Posterior cingulate gyrus (tissue), 11 donors: ENCODE measurements at regions not wholly inside any gene's neighbourhood (a gene's known extent, or its start where the extent isn't known, plus 50 kb on each side); places are given as distances from the start of the nearest gene placed in this dataset.
A peak's percentile ranks its signal among the peaks of the same experiment; 100 is the strongest.

Experiments used
- DNase-seq, 10 donors: peaks; one replicate each; pipeline versions ENCODE4 v3.0.0 to v3.0.0-alpha.2; 2020 to 2021; ENCODE audit warnings: mixed read lengths in 3 of 10
- intact Hi-C: fragments of 100-400 bp; cut with DNase I; formaldehyde crosslinking; loops from one replicate; pipeline ENCODE4 v1.15.1; 2023

DNA sequence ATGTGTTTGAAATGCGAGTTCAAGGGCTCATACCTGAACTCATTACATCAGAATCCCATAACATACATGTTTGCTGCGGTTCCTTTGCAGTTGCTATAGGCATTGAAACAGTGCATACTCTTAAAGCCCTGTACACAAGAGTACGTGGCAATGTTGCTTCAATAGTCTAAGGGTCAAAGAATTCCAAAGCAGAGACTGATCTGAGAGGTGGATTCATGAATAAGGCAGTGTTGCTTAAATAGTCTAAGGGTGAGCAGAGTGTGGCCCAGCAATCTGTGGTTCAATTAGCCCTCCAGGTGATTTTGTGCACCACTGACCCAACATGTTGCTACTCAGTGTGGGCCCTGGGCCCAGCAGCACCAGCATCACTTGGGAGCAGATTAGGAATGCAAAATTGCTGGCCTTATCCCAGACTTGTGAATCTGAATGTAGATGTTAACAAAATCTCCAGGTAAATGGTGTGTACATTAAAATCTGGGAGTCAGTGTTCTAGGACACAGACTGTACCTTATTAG lies 314.7 kb upstream of the UMPS start:
- intact Hi-C loops: no loop called here
- DNase-seq: no peak

DNA sequence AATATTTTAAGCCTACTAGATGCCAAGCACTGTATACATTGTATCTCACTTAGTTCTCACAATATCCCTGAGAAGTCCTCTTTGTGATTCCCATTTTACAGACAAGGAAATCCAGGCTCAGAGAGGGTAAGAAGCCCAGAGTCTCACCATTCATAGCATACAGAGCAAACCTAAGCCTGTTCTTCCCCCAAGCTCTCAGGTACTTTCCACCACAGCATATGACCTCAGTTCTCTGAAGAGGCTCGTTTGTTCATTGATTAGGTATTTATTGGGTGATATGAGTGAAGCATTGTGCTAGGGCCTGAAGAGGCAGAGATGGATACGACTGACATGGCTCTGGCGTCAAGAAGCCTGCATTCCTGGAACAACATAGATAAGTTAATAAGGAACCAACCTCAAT lies 310.9 kb upstream of the UMPS start:
- no peak for DNase-seq
- intact Hi-C loops: no loop called here

DNA sequence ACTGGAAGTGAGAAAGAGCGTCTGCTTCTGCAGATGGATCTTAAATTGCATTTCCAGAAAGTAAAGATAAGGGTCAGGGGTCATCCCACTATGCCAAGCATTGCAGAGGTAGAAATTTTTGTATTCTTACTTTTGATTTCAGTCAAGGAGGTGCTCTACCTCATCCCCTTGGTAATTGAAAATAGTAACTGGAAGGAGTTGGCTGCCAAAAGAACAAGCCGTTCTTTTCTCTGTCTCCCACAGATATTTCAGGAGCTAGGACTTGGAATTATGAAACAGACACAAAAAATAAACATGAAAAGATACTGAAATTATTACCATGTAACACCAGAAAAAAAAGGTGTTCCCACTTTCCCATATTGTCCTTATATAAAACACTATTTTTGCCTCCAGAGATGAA lies 309.9 kb upstream of the UMPS start:
- DNase-seq: no peak

DNA sequence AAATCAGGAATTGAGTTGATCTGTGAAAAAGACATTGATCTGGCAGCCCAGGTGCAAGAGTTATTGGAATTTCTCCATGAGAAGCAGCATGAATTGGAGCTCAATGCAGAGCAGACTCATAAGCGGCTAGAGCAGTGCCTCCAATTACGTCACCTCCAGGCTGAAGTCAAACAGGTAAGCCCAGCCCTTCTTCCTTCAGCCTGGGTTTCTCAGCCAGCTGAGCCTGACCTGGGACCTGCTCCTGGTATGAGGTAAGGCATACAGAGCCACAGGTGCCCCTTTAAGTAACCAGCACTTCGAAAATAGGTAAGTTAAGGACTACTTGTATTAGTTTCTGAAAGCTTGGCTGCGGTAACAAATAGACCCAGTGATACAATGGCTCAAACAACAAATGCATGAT lies 307.4 kb upstream of the UMPS start:
- intact Hi-C loops: no loop called here
- DNase-seq: no peak

More for the DNA sequence above, 309.9 kb upstream of the UMPS start:
- intact Hi-C loops: no loop called here

DNA sequence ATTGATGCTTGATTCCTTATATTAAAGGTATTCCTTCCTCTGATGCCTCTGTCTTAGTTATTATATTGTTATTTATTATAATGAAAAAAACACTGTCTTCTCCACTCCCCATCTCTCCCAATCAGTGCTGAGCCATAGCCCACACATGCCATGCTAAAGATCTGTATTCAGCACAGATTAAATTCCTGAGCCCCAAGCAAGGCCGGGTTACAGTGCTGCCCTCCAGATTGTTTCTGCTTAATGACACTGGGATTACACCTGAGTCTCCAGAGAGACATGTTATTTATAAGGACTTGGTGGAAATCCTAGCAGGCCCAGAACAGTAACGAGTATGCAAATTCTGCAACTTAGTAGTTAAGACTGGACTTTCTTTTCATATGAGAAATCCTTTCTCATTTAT lies 305.9 kb upstream of the UMPS start:
- DNase-seq: no peak
- intact Hi-C loops: no loop called here

DNA sequence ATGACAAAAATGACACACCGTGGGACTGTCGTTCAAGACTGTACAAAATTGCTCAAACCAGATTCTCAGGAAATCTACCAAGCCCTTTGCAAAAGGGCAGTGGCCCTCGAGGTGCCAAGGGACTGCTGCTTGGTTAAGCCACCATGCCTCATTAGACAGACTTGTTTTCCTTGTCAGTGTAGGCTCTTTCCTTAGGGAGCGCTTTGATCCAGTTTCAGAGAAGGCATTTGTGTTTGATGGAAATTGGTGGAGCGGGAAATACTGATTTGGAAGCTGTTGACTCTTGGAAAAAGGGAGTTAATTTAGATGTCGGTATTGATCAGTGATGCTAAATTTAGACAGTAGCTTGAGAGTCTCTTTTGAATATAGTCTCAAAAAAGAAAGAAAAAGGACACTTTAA lies 304.3 kb upstream of the UMPS start:
- intact Hi-C loops: no loop called here
- no peak for DNase-seq

DNA sequence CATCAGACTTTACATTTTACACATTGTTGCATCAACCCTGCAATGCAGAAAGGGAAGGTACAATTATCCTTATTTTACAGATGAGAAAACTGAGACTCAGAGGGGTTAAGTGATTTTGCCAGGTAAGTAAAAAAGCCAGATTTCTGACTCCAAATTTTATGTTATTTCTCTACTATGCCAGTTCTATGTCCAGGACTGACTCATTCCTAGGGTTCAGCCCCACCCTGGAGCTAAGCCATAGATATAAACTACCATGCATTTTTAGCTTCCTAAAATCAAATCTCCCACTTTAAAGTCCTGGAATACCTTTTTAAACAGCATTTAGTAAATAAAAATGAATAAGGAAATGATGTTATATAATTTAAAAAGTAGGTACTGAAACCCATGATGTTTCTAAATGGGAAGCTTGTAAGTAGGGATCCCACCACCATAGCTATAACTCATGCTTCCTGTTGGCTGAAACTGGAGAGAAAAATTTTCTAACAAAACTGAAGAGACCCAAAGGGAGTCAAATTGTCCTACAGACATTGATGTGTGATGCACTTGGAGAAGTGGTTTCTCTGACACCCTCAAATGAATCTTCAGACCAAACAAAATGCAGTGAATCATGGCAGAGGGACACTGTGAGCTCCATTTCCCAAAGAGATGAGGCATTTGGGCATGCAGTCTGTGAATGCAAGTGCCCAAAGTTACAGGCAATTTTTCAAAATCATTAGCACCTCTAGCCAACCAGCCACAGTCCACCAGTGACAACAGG lies 301.7 kb upstream of the UMPS start:
- intact Hi-C loops: no loop called here
- DNase-seq: no peak

DNA sequence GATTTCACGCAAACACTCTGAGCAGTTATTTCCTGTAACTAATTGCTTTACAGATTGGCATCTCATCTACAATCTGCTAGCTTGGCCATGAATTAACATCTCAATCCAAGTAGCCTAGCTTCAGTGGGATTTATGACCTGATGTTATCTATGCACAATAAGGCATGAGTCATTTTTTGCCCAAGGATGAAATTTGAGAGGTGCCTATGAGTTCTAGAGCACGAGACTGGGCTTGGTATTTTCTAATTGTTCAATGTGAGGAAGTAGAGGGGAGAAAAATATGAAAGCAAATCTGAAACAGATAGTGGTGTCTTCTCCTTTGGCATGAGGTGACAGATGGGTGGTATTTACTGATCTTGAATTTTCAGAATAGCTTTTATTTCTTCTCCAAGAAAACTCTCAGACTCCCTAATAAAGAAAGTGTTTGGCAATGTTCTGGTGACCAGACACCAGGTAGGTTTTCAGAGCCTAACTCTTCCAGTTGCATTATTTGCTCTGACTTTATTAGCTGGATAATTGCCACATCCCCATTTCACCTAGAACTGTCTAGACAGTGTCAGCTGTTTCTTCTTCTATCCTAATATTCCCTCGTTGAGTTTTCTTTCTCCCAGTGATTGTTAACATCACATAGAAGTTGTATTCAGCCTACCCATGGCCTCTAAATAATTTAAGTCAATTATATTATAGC lies 301.0 kb upstream of the UMPS start:
- no peak for DNase-seq
- intact Hi-C loops: no loop called here

DNA sequence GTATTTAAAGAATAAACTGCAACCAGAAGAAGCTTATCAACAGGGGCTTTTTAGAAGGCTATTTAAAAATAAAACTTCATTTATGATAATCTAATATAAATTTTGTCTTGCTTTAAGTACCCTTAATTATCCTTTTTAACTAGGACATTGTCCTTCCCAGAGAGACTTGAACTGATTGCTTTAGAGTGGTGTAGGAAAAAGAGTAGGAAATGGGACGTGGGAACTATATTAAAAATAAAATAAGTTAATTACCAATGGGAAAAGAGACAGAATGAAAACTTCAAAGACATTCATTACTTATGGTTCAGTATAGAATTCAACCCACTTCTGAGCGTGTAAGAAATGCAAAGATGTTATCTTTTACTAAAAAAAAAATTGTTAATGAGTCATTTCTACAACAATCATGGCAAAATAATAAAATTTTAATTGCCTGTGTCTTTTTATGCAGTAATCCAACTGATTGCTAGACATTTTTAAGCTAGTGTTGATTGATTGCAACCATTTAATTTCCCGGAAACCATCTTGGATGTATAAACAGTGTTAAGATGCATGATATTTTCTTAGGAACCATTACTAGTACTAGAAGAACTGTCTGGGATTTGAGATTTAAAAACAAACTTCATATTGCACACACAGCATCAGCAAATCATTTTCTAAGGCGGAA lies 298.8 kb upstream of the UMPS start:
- intact Hi-C loops: no loop called here

DNA sequence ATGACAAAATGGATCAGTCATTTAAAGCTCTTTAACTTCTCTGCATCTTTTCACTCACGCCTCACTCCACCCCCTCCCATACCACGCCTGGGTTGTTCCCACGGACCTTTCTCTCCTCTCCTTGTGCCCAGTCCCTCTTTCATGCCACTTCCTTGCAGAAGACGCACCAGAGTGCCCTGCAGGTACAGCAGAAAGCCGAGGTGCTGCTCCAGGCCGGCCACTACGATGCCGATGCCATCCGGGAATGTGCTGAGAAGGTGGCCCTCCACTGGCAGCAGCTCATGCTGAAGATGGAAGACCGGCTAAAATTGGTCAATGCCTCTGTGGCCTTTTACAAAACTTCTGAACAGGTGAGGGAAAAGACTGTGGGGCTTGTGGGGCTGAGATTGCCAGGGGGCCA lies 296.1 kb upstream of the UMPS start:
- intact Hi-C loops: no loop called here
- DNase-seq: peak in 1 of 10 donors; percentile 79

More for the DNA sequence above, 298.8 kb upstream of the UMPS start:
- DNase-seq: no peak

DNA sequence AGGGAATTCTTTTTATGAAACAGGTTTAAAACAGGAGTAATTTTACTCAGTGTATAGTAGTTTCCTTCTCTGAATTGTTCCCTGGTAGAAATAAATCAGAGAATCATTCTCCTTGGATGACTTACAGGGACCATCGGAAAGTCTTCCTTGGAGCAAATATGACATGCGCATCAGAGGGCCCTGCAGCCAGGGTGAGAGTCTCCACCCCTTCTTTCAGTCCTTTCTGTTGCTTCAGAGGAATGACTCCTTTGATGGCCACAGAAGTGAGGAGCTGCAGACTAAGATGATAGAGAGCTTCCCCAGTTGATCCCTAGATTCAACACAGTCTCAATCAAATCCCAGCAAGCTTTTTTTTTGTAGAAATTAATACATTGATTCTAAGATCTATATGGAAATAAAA lies 294.8 kb upstream of the UMPS start:
- DNase-seq: no peak
- intact Hi-C loops: no loop called here

DNA sequence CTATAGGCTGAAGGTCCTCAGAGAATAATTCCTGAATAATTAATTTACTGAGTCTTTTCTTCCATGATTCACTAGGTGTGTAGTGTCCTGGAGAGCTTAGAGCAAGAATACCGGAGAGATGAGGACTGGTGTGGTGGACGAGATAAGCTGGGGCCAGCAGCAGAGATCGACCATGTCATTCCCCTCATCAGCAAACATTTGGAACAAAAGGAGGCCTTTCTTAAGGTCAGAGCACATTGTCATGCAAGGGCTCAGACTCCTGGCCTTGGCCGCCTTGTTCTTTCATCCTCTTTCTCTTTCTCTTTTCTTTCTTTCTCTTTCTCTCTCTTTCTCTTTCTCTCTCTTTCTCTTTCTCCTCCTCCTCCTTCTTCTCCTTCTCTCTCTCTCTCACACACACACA lies 291.4 kb upstream of the UMPS start:
- intact Hi-C loops: no loop called here

DNA sequence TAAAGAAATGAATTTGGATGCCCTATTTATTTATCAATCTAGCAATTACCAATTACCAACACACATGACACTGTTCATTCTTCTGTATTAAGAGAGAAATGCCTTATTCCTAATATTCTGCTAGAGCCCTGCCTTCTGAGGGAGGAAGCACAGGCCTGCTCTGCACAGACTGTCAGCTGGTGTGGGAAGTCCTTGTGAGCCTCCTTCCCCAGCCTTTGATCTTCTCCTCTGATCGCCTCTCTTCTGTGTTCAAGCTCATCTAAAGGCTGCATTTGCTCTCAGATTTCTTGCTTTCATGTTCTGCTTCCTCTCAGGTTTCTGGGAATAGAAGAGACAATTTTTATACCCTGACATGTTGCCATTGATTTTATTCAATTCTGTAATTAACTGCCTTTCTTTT lies 290.6 kb upstream of the UMPS start:
- intact Hi-C loops: no loop called here
- DNase-seq: no peak

More for the DNA sequence above, 291.4 kb upstream of the UMPS start:
- DNase-seq: no peak

DNA sequence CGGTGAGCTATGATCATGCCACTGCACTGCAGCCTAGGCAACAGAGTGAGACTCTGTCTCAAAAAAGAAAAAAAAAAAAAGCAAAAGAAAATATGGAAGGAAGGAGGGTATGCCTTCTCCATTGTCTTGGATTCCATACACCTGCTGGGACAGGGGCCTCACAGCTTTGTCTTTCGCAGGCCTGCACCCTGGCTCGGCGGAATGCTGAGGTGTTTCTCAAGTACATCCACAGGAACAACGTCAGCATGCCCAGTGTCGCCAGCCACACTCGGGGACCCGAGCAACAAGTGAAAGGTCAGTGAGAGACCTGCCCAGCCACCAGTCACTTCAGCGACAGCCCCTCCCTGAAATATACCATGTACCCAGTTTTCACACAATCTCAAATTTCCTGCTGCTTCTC lies 288.5 kb upstream of the UMPS start:
- peak in 4 of 10 donors; percentile 28 to 83 (median 81) for DNase-seq
- intact Hi-C loops: no loop called here

DNA sequence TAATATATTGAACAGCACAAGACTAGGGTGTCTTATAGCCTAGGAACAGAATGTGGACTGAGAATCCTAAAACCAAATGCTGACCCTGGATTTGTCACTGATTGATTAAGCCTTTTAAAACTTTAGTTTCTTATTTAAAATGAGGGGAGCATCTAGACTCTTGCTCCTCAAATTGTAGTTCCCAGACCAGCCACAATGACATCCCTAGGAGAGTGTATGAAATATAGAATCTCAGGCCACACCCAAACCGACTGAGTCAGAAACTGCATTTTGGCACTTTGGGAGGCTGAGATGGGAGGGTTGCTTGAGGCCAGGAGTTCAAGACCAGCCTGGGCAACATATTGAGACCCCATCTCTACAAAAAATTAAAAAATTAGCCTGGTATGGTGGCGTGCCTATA lies 287.8 kb upstream of the UMPS start:
- intact Hi-C loops: no loop called here
- DNase-seq: no peak

DNA sequence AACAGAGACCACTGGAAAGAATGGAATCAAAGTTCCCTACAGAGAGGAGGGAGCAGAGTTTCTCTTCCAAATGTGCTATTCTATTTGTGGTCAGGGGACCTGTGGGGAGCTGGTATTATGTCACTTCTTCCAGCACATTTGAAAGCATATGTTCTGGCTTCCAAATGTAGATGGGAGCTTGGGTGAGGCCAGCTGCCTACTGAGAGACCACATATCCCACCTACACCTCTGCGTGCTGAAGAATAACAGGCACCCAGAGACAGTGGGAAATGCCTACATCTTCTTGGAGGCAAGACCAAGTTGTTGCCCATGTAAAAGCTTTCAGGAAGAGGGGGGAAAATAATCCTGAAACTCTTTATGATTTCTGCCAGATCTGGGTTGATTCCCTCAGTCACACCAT lies 286.8 kb upstream of the UMPS start:
- intact Hi-C loops: no loop called here

DNA sequence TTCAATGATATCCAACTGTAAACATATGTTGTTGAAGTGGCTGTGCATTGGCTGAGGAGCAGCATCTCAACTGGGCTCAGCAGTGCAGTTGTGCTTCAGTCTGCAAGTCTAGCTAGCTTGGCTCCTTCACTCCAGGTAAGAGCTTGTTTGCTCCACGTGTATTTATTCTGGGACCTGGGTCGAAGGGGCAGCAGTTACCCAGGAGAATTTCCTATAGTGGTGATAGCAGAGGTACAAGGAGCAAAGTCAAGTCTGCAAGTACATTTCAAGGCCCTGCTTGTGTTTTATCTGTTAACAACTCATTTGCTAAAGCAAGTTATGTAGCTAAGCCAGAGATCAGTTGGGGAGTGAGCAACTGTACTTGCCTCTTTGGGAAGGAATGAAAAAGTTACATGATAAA lies 286.2 kb upstream of the UMPS start:
- no peak for DNase-seq
- intact Hi-C loops: no loop called here

More for the DNA sequence above, 286.8 kb upstream of the UMPS start:
- DNase-seq: peak in 3 of 10 donors; percentile 33 to 75 (median 68)

DNA sequence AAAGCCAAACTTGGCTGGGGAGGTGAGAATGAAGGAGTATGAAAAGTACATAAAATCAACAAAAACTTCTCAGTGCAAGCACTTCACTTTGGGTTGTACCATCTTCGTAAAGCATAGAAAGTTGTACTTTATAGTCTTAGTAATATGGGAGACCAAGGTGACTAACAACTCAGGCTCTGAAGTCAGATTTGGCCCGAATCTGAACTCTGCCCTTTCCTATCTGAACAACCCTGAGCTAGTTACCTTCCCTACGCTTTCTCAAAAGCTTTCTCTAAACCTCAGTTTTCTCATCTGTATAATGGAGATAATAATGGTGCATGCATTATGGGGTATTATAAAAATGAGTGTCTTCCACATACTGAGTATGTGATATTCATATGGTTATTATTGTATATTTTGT lies 285.4 kb upstream of the UMPS start:
- DNase-seq: no peak
- intact Hi-C loops: no loop called here

DNA sequence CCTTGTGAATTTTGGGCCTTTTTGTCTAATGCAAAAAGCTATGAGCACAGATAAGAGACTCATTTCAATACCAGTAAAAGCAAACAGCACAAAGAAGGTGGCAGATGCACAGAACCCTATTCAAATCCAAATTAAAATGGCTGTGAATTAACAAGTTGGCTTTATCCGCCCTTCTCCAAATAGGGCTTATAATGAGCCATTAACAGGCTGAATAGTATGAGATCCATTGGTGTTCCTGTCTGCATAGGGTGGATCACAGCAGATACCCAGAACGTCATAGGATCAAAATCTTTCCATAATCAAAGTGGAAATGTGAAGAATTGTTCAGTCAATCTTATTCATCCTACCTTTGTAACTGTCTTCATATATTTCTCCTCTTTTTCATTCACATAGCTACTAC lies 282.4 kb upstream of the UMPS start:
- intact Hi-C loops: no loop called here
- DNase-seq: no peak

DNA sequence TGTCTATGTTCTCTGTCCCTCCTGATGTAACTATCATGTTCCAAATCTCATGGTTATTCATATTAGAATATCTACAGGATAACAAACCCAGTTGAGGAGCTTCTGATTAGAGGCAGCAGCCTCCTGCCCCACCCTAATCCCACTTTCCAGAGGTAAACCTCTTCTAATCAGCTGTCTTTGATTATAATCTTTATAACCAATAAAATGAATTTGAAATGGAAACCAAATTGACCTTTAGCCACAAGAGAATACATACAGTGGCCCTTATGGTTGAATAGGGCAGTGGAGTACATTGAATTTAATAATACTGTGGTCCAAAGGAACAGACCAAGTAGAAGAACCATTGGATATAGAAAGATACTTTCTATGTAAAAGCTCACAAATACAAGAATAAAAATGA lies 281.3 kb upstream of the UMPS start:
- intact Hi-C loops: no loop called here
- DNase-seq: no peak

DNA sequence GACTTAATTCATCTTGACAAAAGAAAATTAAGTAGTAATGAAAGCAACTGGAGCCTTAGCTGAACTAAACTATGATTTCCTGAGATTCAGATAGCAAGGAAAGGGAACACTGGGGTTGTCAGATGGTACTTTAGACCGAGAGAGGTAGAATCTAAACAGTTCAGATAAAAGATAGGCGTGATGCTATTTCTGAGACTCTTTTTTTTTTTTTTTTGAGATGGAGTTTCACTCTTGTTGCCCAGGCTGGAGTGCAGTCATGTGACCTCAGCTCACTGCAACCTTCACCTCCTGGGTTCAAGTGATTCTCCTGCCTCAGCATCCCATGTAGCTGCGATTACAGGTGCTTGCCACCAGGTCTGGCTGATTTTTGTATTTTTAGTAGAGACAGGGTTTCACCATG lies 279.9 kb upstream of the UMPS start:
- intact Hi-C loops: no loop called here
- no peak for DNase-seq
